ENCODE measurements at regions not wholly inside any gene's neighbourhood (a gene's known extent, or its start where the extent isn't known, plus 50 kb on each side); places are given as distances from the start of the nearest gene placed in this dataset.

GRCh38 chr4:125262502-125262901 lies 52.3 kb upstream of the FAT4 start:
- no peak overlapping the region for H3K4me3 ChIP-seq (ENCODE audit: low read depth, low read length)
- TF ChIP-seq CTCF (IDR thresholded peaks at IDR 0.05; ENCODE audit: low read depth, low read length): no peak

GRCh38 chr4:125262079-125262478 lies 52.7 kb upstream of the FAT4 start:
- H3K4me3 ChIP-seq (ENCODE audit: low read depth, low read length): no peak overlapping the region
- TF ChIP-seq CTCF (IDR thresholded peaks at IDR 0.05; ENCODE audit: low read depth, low read length): no peak

GRCh38 chr4:125254106-125254505 lies 60.6 kb upstream of the FAT4 start:
- TF ChIP-seq CTCF (IDR thresholded peaks at IDR 0.05; ENCODE audit: low read depth, low read length): no peak
- H3K4me3 ChIP-seq (ENCODE audit: low read depth, low read length): no peak overlapping the region

GRCh38 chr4:125244848-125245450 lies 69.8 kb upstream of the FAT4 start:
- no peak overlapping the region for H3K4me3 ChIP-seq (ENCODE audit: low read depth, low read length)
- no peak for TF ChIP-seq CTCF (IDR thresholded peaks at IDR 0.05; ENCODE audit: low read depth, low read length)

GRCh38 chr4:125243789-125244397 lies 70.9 kb upstream of the FAT4 start:
- no peak overlapping the region for H3K4me3 ChIP-seq (ENCODE audit: low read depth, low read length)
- TF ChIP-seq CTCF (IDR thresholded peaks at IDR 0.05; ENCODE audit: low read depth, low read length): no peak

- no peak for TF ChIP-seq CTCF (IDR thresholded peaks at IDR 0.05; ENCODE audit: low read depth, low read length)
- H3K4me3 ChIP-seq (ENCODE audit: low read depth, low read length): no peak overlapping the region
Observed at GRCh38 chr4:125235971-125236370, 78.8 kb upstream of the FAT4 start.

GRCh38 chr4:125231661-125232060 lies 83.1 kb upstream of the FAT4 start:
- no peak for TF ChIP-seq CTCF (IDR thresholded peaks at IDR 0.05; ENCODE audit: low read depth, low read length)

More at GRCh38 chr4:125231661-125232060, 83.1 kb upstream of the FAT4 start:
- H3K4me3 ChIP-seq (ENCODE audit: low read depth, low read length): no peak overlapping the region

Data from WI38 (cell line).